ENCODE measurements at regions not wholly inside any gene's neighbourhood (a gene's known extent, or its start where the extent isn't known, plus 50 kb on each side); places are given as distances from the start of the nearest gene placed in this dataset.
"Not testable (repeated sequence)": the region's sequence is repeated elsewhere in the genome, so short reads cannot be mapped to it uniquely, and the experiment has no call there.

- not testable (repeated sequence) for H3K36me3 ChIP-seq (ENCODE audit: control insufficient read depth in 2 of 2, insufficient read depth in 2 of 2, low read length in 2 of 2); H3K9ac ChIP-seq (ENCODE audit: low read length in 2 of 2); H3K4me3 ChIP-seq (ENCODE audit: low read length in 2 of 2); H3K27ac ChIP-seq (ENCODE audit: low read length); H3K4me1 ChIP-seq (ENCODE audit: control insufficient read depth, insufficient read depth, low read length); H3K27me3 ChIP-seq (ENCODE audit: control insufficient read depth in 1 of 2, insufficient read depth in 2 of 2, low read length in 2 of 2); H3K9me3 ChIP-seq (ENCODE audit: control insufficient read depth in 2 of 2, low read length in 2 of 2)
Measured at GRCh38 chr1:224029286-224030025, 84.5 kb upstream of the FBXO28 start.

- H3K4me3 ChIP-seq (ENCODE audit: low read length in 2 of 2); H3K27me3 ChIP-seq (ENCODE audit: control insufficient read depth in 1 of 2, insufficient read depth in 2 of 2, low read length in 2 of 2); H3K9ac ChIP-seq (ENCODE audit: low read length in 2 of 2); H3K27ac ChIP-seq (ENCODE audit: low read length); H3K4me1 ChIP-seq (ENCODE audit: control insufficient read depth, insufficient read depth, low read length); H3K36me3 ChIP-seq (ENCODE audit: control insufficient read depth in 2 of 2, insufficient read depth in 2 of 2, low read length in 2 of 2); H3K9me3 ChIP-seq (ENCODE audit: control insufficient read depth in 2 of 2, low read length in 2 of 2): not testable (repeated sequence)
Measured at GRCh38 chr1:224028802-224029201, 85.1 kb upstream of the FBXO28 start.

GRCh38 chr1:224023122-224023521, 90.8 kb upstream of the FBXO28 start:
- H3K9ac ChIP-seq (ENCODE audit: low read length in 2 of 2); H3K4me3 ChIP-seq (ENCODE audit: low read length in 2 of 2); H3K27me3 ChIP-seq (ENCODE audit: control insufficient read depth in 1 of 2, insufficient read depth in 2 of 2, low read length in 2 of 2); H3K27ac ChIP-seq (ENCODE audit: low read length); H3K4me1 ChIP-seq (ENCODE audit: control insufficient read depth, insufficient read depth, low read length); H3K9me3 ChIP-seq (ENCODE audit: control insufficient read depth in 2 of 2, low read length in 2 of 2); H3K36me3 ChIP-seq (ENCODE audit: control insufficient read depth in 2 of 2, insufficient read depth in 2 of 2, low read length in 2 of 2): not testable (repeated sequence)

- not testable (repeated sequence) for H3K4me3 ChIP-seq (ENCODE audit: low read length in 2 of 2); H3K27me3 ChIP-seq (ENCODE audit: control insufficient read depth in 1 of 2, insufficient read depth in 2 of 2, low read length in 2 of 2); H3K9me3 ChIP-seq (ENCODE audit: control insufficient read depth in 2 of 2, low read length in 2 of 2); H3K27ac ChIP-seq (ENCODE audit: low read length); H3K9ac ChIP-seq (ENCODE audit: low read length in 2 of 2); H3K36me3 ChIP-seq (ENCODE audit: control insufficient read depth in 2 of 2, insufficient read depth in 2 of 2, low read length in 2 of 2); H3K4me1 ChIP-seq (ENCODE audit: control insufficient read depth, insufficient read depth, low read length)
Measured at GRCh38 chr1:224022249-224022970, 91.5 kb upstream of the FBXO28 start.

- H3K4me3 ChIP-seq (ENCODE audit: low read length in 2 of 2); H3K4me1 ChIP-seq (ENCODE audit: control insufficient read depth, insufficient read depth, low read length); H3K9ac ChIP-seq (ENCODE audit: low read length in 2 of 2); H3K27ac ChIP-seq (ENCODE audit: low read length); H3K9me3 ChIP-seq (ENCODE audit: control insufficient read depth in 2 of 2, low read length in 2 of 2); H3K27me3 ChIP-seq (ENCODE audit: control insufficient read depth in 1 of 2, insufficient read depth in 2 of 2, low read length in 2 of 2); H3K36me3 ChIP-seq (ENCODE audit: control insufficient read depth in 2 of 2, insufficient read depth in 2 of 2, low read length in 2 of 2): not testable (repeated sequence)
Measured at GRCh38 chr1:224019866-224020265, 94.0 kb upstream of the FBXO28 start.

- H3K36me3 ChIP-seq (ENCODE audit: control insufficient read depth in 2 of 2, insufficient read depth in 2 of 2, low read length in 2 of 2); H3K4me3 ChIP-seq (ENCODE audit: low read length in 2 of 2); H3K9me3 ChIP-seq (ENCODE audit: control insufficient read depth in 2 of 2, low read length in 2 of 2); H3K27me3 ChIP-seq (ENCODE audit: control insufficient read depth in 1 of 2, insufficient read depth in 2 of 2, low read length in 2 of 2); H3K4me1 ChIP-seq (ENCODE audit: control insufficient read depth, insufficient read depth, low read length); H3K27ac ChIP-seq (ENCODE audit: low read length); H3K9ac ChIP-seq (ENCODE audit: low read length in 2 of 2): not testable (repeated sequence)
Measured at GRCh38 chr1:224015782-224016181, 98.1 kb upstream of the FBXO28 start.

- Histone ChIP-seq H3K9ac (ENCODE audit: low read length in 2 of 2) (no peak overlapping the region), H3K27ac (ENCODE audit: low read length) (no peak overlapping the region), H3K4me1 (ENCODE audit: control insufficient read depth, insufficient read depth, low read length) (no peaks in the 10 kb centered on the region), H3K9me3 (ENCODE audit: control insufficient read depth in 2 of 2, low read length in 2 of 2) (peaks cover 0 to 6% of the 10 kb centered on the region in 2 donors), H3K36me3 (ENCODE audit: control insufficient read depth in 2 of 2, insufficient read depth in 2 of 2, low read length in 2 of 2) (no peaks in the 10 kb centered on the region), H3K4me3 (ENCODE audit: low read length in 2 of 2) (no peak overlapping the region), H3K27me3 (ENCODE audit: control insufficient read depth in 1 of 2, insufficient read depth in 2 of 2, low read length in 2 of 2) (no peaks in the 10 kb centered on the region)
Measured at GRCh38 chr1:224014330-224014649, 99.6 kb upstream of the FBXO28 start.

GRCh38 chr1:224013626-224014329, 100.1 kb upstream of the FBXO28 start:
- H3K36me3 ChIP-seq (ENCODE audit: control insufficient read depth in 2 of 2, insufficient read depth in 2 of 2, low read length in 2 of 2); H3K9ac ChIP-seq (ENCODE audit: low read length in 2 of 2); H3K4me1 ChIP-seq (ENCODE audit: control insufficient read depth, insufficient read depth, low read length); H3K27ac ChIP-seq (ENCODE audit: low read length); H3K27me3 ChIP-seq (ENCODE audit: control insufficient read depth in 1 of 2, insufficient read depth in 2 of 2, low read length in 2 of 2); H3K9me3 ChIP-seq (ENCODE audit: control insufficient read depth in 2 of 2, low read length in 2 of 2); H3K4me3 ChIP-seq (ENCODE audit: low read length in 2 of 2): not testable (repeated sequence)

GRCh38 chr1:224012807-224013434, 101.0 kb upstream of the FBXO28 start:
- not testable (repeated sequence) for H3K36me3 ChIP-seq (ENCODE audit: control insufficient read depth in 2 of 2, insufficient read depth in 2 of 2, low read length in 2 of 2); H3K9me3 ChIP-seq (ENCODE audit: control insufficient read depth in 2 of 2, low read length in 2 of 2); H3K27ac ChIP-seq (ENCODE audit: low read length); H3K4me1 ChIP-seq (ENCODE audit: control insufficient read depth, insufficient read depth, low read length); H3K27me3 ChIP-seq (ENCODE audit: control insufficient read depth in 1 of 2, insufficient read depth in 2 of 2, low read length in 2 of 2); H3K4me3 ChIP-seq (ENCODE audit: low read length in 2 of 2); H3K9ac ChIP-seq (ENCODE audit: low read length in 2 of 2)

GRCh38 chr1:224012162-224012561, 101.7 kb upstream of the FBXO28 start:
- H3K9me3 ChIP-seq (ENCODE audit: control insufficient read depth in 2 of 2, low read length in 2 of 2); H3K27ac ChIP-seq (ENCODE audit: low read length); H3K36me3 ChIP-seq (ENCODE audit: control insufficient read depth in 2 of 2, insufficient read depth in 2 of 2, low read length in 2 of 2); H3K9ac ChIP-seq (ENCODE audit: low read length in 2 of 2); H3K4me1 ChIP-seq (ENCODE audit: control insufficient read depth, insufficient read depth, low read length); H3K4me3 ChIP-seq (ENCODE audit: low read length in 2 of 2); H3K27me3 ChIP-seq (ENCODE audit: control insufficient read depth in 1 of 2, insufficient read depth in 2 of 2, low read length in 2 of 2): not testable (repeated sequence)

- not testable (repeated sequence) for H3K4me3 ChIP-seq (ENCODE audit: low read length in 2 of 2); H3K9me3 ChIP-seq (ENCODE audit: control insufficient read depth in 2 of 2, low read length in 2 of 2); H3K4me1 ChIP-seq (ENCODE audit: control insufficient read depth, insufficient read depth, low read length); H3K27me3 ChIP-seq (ENCODE audit: control insufficient read depth in 1 of 2, insufficient read depth in 2 of 2, low read length in 2 of 2); H3K27ac ChIP-seq (ENCODE audit: low read length); H3K9ac ChIP-seq (ENCODE audit: low read length in 2 of 2); H3K36me3 ChIP-seq (ENCODE audit: control insufficient read depth in 2 of 2, insufficient read depth in 2 of 2, low read length in 2 of 2)
Measured at GRCh38 chr1:224011751-224012150, 102.2 kb upstream of the FBXO28 start.

Data from stomach smooth muscle (tissue), 2 donors.